ENCODE measurements at regions not wholly inside any gene's neighbourhood (a gene's known extent, or its start where the extent isn't known, plus 50 kb on each side); places are given as distances from the start of the nearest gene placed in this dataset.

DNA sequence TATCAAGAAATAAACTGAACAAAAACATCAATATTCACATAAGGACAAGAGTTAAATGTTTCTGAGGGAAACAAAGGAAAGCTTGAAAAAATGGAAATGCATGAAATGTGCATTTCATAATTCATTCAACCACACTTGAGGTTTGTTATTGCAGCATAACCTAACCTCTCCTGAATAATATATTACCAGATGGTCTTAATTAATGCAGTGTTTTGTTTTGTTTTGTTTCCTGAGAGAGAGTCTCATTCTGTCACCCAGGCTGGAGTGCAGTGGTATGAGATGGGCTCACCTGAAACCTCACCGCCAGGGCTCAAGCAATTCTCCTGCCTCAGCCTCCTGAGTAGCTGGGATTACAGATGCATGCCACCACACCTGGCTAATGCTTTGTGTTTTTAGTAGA is 139.9 kb upstream of the PIEZO2 start:
- no peak for TF ChIP-seq JUNB (IDR thresholded peaks at IDR 0.05; ENCODE audit: unreplicated experiment)
- TF ChIP-seq EZH2phosphoT487 (IDR thresholded peaks at IDR 0.05; ENCODE audit: unreplicated experiment): no peak
- no peak for TF ChIP-seq EZH2 (IDR thresholded peaks at IDR 0.05; ENCODE audit: low read depth, unreplicated experiment)
- no peak for TF ChIP-seq POLR2AphosphoS5 (IDR thresholded peaks at IDR 0.05; ENCODE audit: low read depth)
- TF ChIP-seq, protein P1, sequence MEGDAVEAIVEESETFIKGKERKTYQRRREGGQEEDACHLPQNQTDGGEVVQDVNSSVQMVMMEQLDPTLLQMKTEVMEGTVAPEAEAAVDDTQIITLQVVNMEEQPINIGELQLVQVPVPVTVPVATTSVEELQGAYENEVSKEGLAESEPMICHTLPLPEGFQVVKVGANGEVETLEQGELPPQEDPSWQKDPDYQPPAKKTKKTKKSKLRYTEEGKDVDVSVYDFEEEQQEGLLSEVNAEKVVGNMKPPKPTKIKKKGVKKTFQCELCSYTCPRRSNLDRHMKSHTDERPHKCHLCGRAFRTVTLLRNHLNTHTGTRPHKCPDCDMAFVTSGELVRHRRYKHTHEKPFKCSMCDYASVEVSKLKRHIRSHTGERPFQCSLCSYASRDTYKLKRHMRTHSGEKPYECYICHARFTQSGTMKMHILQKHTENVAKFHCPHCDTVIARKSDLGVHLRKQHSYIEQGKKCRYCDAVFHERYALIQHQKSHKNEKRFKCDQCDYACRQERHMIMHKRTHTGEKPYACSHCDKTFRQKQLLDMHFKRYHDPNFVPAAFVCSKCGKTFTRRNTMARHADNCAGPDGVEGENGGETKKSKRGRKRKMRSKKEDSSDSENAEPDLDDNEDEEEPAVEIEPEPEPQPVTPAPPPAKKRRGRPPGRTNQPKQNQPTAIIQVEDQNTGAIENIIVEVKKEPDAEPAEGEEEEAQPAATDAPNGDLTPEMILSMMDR (conservative IDR thresholded peaks at IDR 0.05; ENCODE audit: low read depth in 2 of 2): no peak
- TF ChIP-seq, protein P2, sequence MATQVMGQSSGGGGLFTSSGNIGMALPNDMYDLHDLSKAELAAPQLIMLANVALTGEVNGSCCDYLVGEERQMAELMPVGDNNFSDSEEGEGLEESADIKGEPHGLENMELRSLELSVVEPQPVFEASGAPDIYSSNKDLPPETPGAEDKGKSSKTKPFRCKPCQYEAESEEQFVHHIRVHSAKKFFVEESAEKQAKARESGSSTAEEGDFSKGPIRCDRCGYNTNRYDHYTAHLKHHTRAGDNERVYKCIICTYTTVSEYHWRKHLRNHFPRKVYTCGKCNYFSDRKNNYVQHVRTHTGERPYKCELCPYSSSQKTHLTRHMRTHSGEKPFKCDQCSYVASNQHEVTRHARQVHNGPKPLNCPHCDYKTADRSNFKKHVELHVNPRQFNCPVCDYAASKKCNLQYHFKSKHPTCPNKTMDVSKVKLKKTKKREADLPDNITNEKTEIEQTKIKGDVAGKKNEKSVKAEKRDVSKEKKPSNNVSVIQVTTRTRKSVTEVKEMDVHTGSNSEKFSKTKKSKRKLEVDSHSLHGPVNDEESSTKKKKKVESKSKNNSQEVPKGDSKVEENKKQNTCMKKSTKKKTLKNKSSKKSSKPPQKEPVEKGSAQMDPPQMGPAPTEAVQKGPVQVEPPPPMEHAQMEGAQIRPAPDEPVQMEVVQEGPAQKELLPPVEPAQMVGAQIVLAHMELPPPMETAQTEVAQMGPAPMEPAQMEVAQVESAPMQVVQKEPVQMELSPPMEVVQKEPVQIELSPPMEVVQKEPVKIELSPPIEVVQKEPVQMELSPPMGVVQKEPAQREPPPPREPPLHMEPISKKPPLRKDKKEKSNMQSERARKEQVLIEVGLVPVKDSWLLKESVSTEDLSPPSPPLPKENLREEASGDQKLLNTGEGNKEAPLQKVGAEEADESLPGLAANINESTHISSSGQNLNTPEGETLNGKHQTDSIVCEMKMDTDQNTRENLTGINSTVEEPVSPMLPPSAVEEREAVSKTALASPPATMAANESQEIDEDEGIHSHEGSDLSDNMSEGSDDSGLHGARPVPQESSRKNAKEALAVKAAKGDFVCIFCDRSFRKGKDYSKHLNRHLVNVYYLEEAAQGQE (IDR thresholded peaks at IDR 0.05; ENCODE audit: unreplicated experiment): no peak
- TF ChIP-seq, protein P3, sequence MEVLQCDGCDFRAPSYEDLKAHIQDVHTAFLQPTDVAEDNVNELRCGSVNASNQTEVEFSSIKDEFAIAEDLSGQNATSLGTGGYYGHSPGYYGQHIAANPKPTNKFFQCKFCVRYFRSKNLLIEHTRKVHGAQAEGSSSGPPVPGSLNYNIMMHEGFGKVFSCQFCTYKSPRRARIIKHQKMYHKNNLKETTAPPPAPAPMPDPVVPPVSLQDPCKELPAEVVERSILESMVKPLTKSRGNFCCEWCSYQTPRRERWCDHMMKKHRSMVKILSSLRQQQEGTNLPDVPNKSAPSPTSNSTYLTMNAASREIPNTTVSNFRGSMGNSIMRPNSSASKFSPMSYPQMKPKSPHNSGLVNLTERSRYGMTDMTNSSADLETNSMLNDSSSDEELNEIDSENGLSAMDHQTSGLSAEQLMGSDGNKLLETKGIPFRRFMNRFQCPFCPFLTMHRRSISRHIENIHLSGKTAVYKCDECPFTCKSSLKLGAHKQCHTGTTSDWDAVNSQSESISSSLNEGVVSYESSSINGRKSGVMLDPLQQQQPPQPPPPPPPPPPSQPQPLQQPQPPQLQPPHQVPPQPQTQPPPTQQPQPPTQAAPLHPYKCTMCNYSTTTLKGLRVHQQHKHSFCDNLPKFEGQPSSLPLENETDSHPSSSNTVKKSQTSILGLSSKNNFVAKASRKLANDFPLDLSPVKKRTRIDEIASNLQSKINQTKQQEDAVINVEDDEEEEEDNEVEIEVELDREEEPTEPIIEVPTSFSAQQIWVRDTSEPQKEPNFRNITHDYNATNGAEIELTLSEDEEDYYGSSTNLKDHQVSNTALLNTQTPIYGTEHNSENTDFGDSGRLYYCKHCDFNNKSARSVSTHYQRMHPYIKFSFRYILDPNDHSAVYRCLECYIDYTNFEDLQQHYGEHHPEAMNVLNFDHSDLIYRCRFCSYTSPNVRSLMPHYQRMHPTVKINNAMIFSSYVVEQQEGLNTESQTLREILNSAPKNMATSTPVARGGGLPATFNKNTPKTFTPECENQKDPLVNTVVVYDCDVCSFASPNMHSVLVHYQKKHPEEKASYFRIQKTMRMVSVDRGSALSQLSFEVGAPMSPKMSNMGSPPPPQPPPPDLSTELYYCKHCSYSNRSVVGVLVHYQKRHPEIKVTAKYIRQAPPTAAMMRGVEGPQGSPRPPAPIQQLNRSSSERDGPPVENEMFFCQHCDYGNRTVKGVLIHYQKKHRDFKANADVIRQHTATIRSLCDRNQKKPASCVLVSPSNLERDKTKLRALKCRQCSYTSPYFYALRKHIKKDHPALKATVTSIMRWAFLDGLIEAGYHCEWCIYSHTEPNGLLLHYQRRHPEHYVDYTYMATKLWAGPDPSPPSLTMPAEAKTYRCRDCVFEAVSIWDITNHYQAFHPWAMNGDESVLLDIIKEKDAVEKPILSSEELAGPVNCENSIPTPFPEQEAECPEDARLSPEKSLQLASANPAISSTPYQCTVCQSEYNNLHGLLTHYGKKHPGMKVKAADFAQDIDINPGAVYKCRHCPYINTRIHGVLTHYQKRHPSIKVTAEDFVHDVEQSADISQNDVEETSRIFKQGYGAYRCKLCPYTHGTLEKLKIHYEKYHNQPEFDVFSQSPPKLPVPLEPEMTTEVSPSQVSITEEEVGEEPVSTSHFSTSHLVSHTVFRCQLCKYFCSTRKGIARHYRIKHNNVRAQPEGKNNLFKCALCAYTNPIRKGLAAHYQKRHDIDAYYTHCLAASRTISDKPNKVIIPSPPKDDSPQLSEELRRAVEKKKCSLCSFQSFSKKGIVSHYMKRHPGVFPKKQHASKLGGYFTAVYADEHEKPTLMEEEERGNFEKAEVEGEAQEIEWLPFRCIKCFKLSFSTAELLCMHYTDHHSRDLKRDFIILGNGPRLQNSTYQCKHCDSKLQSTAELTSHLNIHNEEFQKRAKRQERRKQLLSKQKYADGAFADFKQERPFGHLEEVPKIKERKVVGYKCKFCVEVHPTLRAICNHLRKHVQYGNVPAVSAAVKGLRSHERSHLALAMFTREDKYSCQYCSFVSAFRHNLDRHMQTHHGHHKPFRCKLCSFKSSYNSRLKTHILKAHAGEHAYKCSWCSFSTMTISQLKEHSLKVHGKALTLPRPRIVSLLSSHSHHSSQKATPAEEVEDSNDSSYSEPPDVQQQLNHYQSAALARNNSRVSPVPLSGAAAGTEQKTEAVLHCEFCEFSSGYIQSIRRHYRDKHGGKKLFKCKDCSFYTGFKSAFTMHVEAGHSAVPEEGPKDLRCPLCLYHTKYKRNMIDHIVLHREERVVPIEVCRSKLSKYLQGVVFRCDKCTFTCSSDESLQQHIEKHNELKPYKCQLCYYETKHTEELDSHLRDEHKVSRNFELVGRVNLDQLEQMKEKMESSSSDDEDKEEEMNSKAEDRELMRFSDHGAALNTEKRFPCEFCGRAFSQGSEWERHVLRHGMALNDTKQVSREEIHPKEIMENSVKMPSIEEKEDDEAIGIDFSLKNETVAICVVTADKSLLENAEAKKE (CRISPR knock-in tag; IDR thresholded peaks at IDR 0.05): no peak
- no peak for TF ChIP-seq CREB1 (CRISPR knock-in tag; IDR thresholded peaks at IDR 0.05; ENCODE audit: low read depth)
